Spinal cord (tissue), 9 donors: ENCODE measurements at regions not wholly inside any gene's neighbourhood (a gene's known extent, or its start where the extent isn't known, plus 50 kb on each side); places are given as distances from the start of the nearest gene placed in this dataset.

Experiments
- DNase-seq, 6 donors: peaks; one replicate each; pipeline versions ENCODE4 v3.0.0 to v3.0.0-alpha.2; 2013 to 2015; ENCODE audit warnings: low spot score in 6 of 6, low read depth in 4 of 6
- H3K27ac ChIP-seq: one replicate; pipeline ENCODE4 v1.5.1; 2013; ENCODE audit warnings: low read depth, low read length, control low read depth
- H3K27me3 ChIP-seq: one replicate; pipeline ENCODE4 v1.6.1; 2013; ENCODE audit warnings: low read length; ENCODE audit not compliant: control insufficient read depth, insufficient read depth
- H3K36me3 ChIP-seq: one replicate; pipeline ENCODE4 v1.6.1; 2013; ENCODE audit warnings: low read length; ENCODE audit not compliant: control insufficient read depth, insufficient read depth
- H3K4me1 ChIP-seq: one replicate; pipeline ENCODE4 v1.6.1; 2013; ENCODE audit warnings: low read length; ENCODE audit not compliant: control insufficient read depth, insufficient read depth
- H3K4me3 ChIP-seq: one replicate; pipeline ENCODE4 v1.5.1; 2013; ENCODE audit warnings: low read depth, low read length, control low read depth
- H3K9me3 ChIP-seq: one replicate; pipeline ENCODE4 v1.6.1; 2013; ENCODE audit warnings: low read length; ENCODE audit not compliant: control insufficient read depth, insufficient read depth
- WGBS: methylation state at CpG from one replicate; pipeline ENCODE4 v1.1.5; 2013; ENCODE audit warnings: missing lambda C conversion rate; ENCODE audit not compliant: insufficient coverage; 5-methylcytosine and 5-hydroxymethylcytosine counted together
- donor health status: healthy.

GRCh38 chr1:195335541-195335940 is 1272.7 kb downstream of the KCNT2 start:
- H3K36me3 ChIP-seq = no peaks in the 10 kb centered on the region

GRCh38 chr1:195332102-195332501 is 1276.1 kb downstream of the KCNT2 start:
- H3K27ac ChIP-seq = no peak overlapping the region
- WGBS = no CpG with 5 or more reads among the region's 1 CpG
- no peak for DNase-seq

More at GRCh38 chr1:195335541-195335940, 1272.7 kb downstream of the KCNT2 start:
- 60% methylated on average over 1 of the region's 4 CpGs for WGBS
- Histone ChIP-seq H3K4me3 (no peak overlapping the region), H3K9me3 (no peaks in the 10 kb centered on the region), H3K27ac (no peak overlapping the region), H3K4me1 (no peaks in the 10 kb centered on the region), H3K27me3 (no peaks in the 10 kb centered on the region)
- no peak for DNase-seq

GRCh38 chr1:195328681-195329080 is 1279.6 kb downstream of the KCNT2 start:
- WGBS = no CpG with 5 or more reads among the region's 2 CpGs
- Histone ChIP-seq H3K36me3 (no peaks in the 10 kb centered on the region), H3K4me3 (no peak overlapping the region), H3K4me1 (no peaks in the 10 kb centered on the region), H3K9me3 (no peaks in the 10 kb centered on the region), H3K27ac (no peak overlapping the region), H3K27me3 (no peaks in the 10 kb centered on the region)
- no peak for DNase-seq

More at GRCh38 chr1:195332102-195332501, 1276.1 kb downstream of the KCNT2 start:
- H3K36me3 ChIP-seq = no peaks in the 10 kb centered on the region
- no peak overlapping the region for H3K4me3 ChIP-seq
- no peaks in the 10 kb centered on the region for H3K9me3 ChIP-seq
- no peaks in the 10 kb centered on the region for H3K4me1 ChIP-seq
- H3K27me3 ChIP-seq = no peaks in the 10 kb centered on the region

- no peaks in the 10 kb centered on the region for H3K36me3 ChIP-seq
- no peak for DNase-seq
- no peaks in the 10 kb centered on the region for H3K9me3 ChIP-seq
- WGBS = 90% methylated on average over 1 of the region's 2 CpGs
- H3K4me1 ChIP-seq = no peaks in the 10 kb centered on the region
- H3K27ac ChIP-seq = no peak overlapping the region
- no peaks in the 10 kb centered on the region for H3K27me3 ChIP-seq
- H3K4me3 ChIP-seq = no peak overlapping the region
Measured at GRCh38 chr1:195328102-195328501, 1280.1 kb downstream of the KCNT2 start.

GRCh38 chr1:195327361-195327760 is 1280.9 kb downstream of the KCNT2 start:
- no peak overlapping the region for H3K27ac ChIP-seq
- no peaks in the 10 kb centered on the region for H3K27me3 ChIP-seq
- H3K9me3 ChIP-seq = no peaks in the 10 kb centered on the region
- H3K4me3 ChIP-seq = no peak overlapping the region
- WGBS = 83% methylated on average over 1 of the region's 1 CpG
- DNase-seq = no peak
- no peaks in the 10 kb centered on the region for H3K36me3 ChIP-seq
- no peaks in the 10 kb centered on the region for H3K4me1 ChIP-seq

- no peak for DNase-seq
- WGBS = no CpG with 5 or more reads among the region's 1 CpG
- H3K9me3 ChIP-seq = no peaks in the 10 kb centered on the region
- H3K27ac ChIP-seq = no peak overlapping the region
- no peaks in the 10 kb centered on the region for H3K4me1 ChIP-seq
- no peaks in the 10 kb centered on the region for H3K36me3 ChIP-seq
- no peaks in the 10 kb centered on the region for H3K27me3 ChIP-seq
- H3K4me3 ChIP-seq = no peak overlapping the region
Measured at GRCh38 chr1:195326325-195326724, 1281.9 kb downstream of the KCNT2 start.

GRCh38 chr1:195325181-195325580 is 1283.1 kb downstream of the KCNT2 start:
- WGBS = 100% methylated on average over 7 of the region's 12 CpGs
- H3K4me1 ChIP-seq = no peaks in the 10 kb centered on the region
- no peaks in the 10 kb centered on the region for H3K9me3 ChIP-seq
- H3K27me3 ChIP-seq = no peaks in the 10 kb centered on the region
- DNase-seq = no peak
- no peak overlapping the region for H3K27ac ChIP-seq
- H3K36me3 ChIP-seq = no peaks in the 10 kb centered on the region
- no peak overlapping the region for H3K4me3 ChIP-seq

GRCh38 chr1:195306281-195306680 is 1302.0 kb downstream of the KCNT2 start:
- H3K4me1 ChIP-seq = no peaks in the 10 kb centered on the region
- H3K27me3 ChIP-seq = no peaks in the 10 kb centered on the region
- no peaks in the 10 kb centered on the region for H3K36me3 ChIP-seq
- no peaks in the 10 kb centered on the region for H3K9me3 ChIP-seq
- DNase-seq = no peak
- no peak overlapping the region for H3K4me3 ChIP-seq
- WGBS = 78% methylated on average over 4 of the region's 4 CpGs
- H3K27ac ChIP-seq = no peak overlapping the region

- 95% methylated on average over 3 of the region's 3 CpGs for WGBS
Measured at GRCh38 chr1:195294911-195295310, 1313.3 kb downstream of the KCNT2 start.

GRCh38 chr1:195278644-195279043 is 1329.6 kb downstream of the KCNT2 start:
- WGBS = no CpG with 5 or more reads among the region's 1 CpG
- H3K4me1 ChIP-seq = no peaks in the 10 kb centered on the region
- H3K4me3 ChIP-seq = no peak overlapping the region
- no peak overlapping the region for H3K27ac ChIP-seq
- H3K36me3 ChIP-seq = no peaks in the 10 kb centered on the region
- H3K9me3 ChIP-seq = no peaks in the 10 kb centered on the region
- DNase-seq = no peak
- H3K27me3 ChIP-seq = no peaks in the 10 kb centered on the region

More at GRCh38 chr1:195294911-195295310, 1313.3 kb downstream of the KCNT2 start:
- Histone ChIP-seq H3K9me3 (no peaks in the 10 kb centered on the region), H3K36me3 (no peaks in the 10 kb centered on the region), H3K27ac (no peak overlapping the region), H3K27me3 (no peaks in the 10 kb centered on the region), H3K4me1 (no peaks in the 10 kb centered on the region), H3K4me3 (no peak overlapping the region)
- DNase-seq = no peak
